ENCODE measurements at regions not wholly inside any gene's neighbourhood (a gene's known extent, or its start where the extent isn't known, plus 50 kb on each side); places are given as distances from the start of the nearest gene placed in this dataset.
"Not testable (repeated sequence)": the region's sequence is repeated elsewhere in the genome, so short reads cannot be mapped to it uniquely, and the experiment has no call there.

DNA sequence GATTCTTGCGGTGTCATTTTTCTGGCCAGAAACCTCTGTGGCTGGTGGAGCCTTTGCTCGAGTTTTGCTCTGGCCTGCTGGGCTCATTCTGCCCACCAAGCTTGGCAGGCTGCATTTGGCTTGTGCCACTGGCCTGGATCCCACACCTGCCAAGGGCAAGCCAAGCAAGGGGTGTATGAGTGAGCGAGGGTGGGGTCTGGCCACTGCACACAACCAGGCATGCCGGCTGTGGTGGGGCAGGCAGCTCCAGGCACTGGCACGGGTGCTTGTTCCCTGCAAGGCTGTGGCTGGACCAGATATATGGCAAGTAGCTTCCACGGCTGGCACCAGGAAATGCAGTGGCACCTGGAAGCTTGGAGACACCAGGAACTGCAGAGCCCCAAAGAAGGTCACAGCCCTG lies 68.6 kb upstream of the PPP3CA start:
- no peak for DNase-seq

DNA sequence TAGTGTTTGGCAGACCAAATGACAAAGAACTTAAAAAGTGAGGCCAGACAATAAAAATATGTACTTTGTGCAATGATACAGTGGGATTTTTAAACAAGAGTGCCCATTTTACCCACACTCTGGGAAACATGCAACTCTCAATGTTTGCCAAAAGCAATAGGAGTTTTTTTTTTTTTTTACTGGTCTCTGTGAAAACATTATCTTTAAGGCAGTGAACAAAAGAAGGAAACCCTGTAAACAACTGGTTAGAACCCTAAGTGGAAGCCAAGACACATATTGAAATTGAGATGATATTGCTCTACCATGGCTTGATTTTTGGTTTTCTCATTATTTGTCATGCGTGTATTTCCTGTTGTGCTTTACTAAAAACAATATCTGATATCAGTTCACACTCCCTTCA lies 67.2 kb upstream of the PPP3CA start:
- DNase-seq = no peak

DNA sequence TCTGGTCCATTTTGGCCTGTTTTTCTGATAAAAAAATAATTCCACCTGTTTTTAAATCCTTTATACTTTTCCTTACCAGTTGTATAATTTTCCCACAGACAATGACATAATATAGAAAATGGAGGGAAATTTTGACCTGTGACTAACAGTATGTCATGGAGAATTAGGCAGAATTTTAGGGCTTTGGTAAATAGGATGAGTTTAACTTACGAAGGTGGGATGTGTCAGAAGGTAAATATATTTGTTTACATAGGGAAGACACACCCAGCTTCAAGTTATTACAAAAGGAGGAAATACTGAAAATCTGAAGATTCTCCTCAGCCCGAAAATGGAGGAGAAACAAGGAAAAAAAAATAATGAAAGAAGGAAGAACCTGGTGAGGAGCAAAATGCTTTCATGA lies 64.6 kb upstream of the PPP3CA start:
- no peak for DNase-seq

DNA sequence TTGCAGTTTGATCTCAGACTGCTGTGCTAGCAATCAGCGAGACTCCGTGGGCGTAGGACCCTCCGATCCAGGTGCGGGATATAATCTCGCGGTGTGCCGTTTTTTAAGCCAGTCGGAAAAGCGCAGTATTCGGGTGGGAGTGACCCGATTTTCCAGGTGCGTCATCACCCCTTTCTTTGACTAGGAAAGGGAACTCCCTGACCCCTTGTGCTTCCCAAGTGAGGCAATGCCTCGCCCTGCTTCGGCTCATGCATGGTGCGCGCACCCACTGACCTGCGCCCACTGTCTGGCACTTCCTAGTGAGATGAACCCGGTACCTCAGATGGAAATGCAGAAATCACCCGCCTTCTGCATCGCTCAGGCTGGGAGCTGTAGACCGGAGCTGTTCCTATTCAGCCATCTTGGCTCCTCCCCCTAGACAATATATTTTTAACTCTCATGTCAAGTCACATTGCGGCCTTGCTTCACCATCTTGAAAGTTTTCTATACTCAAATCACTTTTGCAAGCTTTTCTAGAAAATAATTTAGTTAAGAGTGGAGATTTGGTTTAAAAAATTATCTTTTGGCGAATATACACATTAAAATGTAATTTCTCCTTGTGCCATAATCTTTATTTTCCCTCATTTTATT lies 64.1 kb upstream of the PPP3CA start:
- not testable (repeated sequence) for DNase-seq

DNA sequence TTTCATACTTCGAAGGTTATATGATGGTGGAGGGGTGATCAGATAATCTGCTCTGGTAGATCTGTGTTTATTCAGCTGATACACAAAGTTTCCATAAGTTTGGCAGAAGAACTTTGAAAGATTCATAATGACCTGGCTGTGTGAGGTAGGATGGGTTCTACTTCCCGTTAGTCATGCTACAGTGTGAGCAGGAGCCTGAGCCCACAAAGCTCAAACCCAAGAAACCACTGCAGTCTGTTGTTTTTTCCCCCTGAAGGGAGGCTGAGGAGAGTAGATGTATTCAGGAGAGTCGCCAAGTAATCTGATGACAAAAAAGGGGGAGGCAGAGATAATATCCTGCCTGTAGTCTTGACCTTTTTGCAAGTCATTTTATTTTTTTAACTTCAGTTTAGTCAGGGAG lies 52.8 kb upstream of the PPP3CA start:
- DNase-seq = no peak

DNA sequence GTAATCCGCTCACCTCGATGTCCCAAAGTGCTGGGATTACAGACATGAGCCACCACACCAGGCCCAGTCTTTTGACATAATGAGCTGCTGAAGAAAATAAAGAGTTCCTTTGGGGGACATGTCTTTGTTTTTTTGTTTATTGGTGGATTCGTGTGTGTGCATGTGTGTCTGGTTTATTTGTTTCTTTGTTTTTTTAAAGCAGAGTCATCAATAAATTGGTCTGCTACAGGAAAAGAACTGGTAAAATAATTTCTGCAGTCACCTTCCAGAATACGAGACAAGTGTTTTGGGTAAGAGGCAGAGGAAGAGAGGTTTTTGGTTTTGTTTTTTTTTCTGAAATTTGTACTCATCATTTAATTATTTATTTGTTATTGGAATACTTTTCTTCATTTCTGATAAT lies 51.5 kb upstream of the PPP3CA start:
- no peak for DNase-seq
